ENCODE measurements at regions not wholly inside any gene's neighbourhood (a gene's known extent, or its start where the extent isn't known, plus 50 kb on each side); places are given as distances from the start of the nearest gene placed in this dataset.

DNA sequence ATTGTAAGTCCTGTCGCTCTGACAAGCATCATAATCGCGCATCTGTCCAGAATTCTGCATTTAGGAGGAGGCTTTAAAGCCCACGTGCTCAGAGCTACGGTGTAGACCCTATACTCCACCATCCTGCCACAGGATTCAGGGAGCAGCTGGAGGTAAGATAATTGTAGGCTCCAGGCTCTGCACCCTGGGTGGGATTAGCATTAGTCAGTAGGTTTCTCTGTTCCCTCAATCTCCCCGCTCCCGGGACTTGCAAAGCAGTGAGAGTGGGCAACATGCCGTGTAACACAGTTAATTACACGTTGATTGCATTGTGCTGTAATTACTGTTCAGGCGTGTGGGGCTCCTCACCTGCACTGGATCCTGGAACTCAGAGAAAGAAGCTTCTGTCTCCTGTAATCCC, 89.3 kb upstream of the CUX1 start:
- TF ChIP-seq, protein P1, sequence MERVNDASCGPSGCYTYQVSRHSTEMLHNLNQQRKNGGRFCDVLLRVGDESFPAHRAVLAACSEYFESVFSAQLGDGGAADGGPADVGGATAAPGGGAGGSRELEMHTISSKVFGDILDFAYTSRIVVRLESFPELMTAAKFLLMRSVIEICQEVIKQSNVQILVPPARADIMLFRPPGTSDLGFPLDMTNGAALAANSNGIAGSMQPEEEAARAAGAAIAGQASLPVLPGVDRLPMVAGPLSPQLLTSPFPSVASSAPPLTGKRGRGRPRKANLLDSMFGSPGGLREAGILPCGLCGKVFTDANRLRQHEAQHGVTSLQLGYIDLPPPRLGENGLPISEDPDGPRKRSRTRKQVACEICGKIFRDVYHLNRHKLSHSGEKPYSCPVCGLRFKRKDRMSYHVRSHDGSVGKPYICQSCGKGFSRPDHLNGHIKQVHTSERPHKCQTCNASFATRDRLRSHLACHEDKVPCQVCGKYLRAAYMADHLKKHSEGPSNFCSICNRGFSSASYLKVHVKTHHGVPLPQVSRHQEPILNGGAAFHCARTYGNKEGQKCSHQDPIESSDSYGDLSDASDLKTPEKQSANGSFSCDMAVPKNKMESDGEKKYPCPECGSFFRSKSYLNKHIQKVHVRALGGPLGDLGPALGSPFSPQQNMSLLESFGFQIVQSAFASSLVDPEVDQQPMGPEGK (CRISPR knock-in tag; IDR thresholded peaks at IDR 0.05; ENCODE audit: borderline replicate concordance) = no peak
- no peak for TF ChIP-seq ESRRG (CRISPR knock-in tag; IDR thresholded peaks at IDR 0.05)
